Glutamatergic neuron (in vitro differentiated cells): ENCODE measurements at regions not wholly inside any gene's neighbourhood (a gene's known extent, or its start where the extent isn't known, plus 50 kb on each side); places are given as distances from the start of the nearest gene placed in this dataset.
A peak's percentile ranks its signal among the peaks of the same experiment; 100 is the strongest.

Experiments
- DNase-seq: peaks from one replicate; pipeline ENCODE4 v3.0.0; 2022
- H3K27ac Mint-ChIP-seq: one replicate; pipeline ENCODE4 v1.8.0; 2020; ENCODE audit warnings: mild to moderate bottlenecking, mixed read lengths, inconsistent platforms; ENCODE audit not compliant: unreplicated experiment
- H3K27me3 Mint-ChIP-seq: one replicate; pipeline ENCODE4 v1.8.0; 2020; ENCODE audit warnings: mild to moderate bottlenecking, moderate library complexity, mixed read lengths, inconsistent platforms; ENCODE audit not compliant: unreplicated experiment
- H3K36me3 Mint-ChIP-seq: one replicate; pipeline ENCODE4 v1.8.0; 2020; ENCODE audit warnings: mild to moderate bottlenecking, mixed read lengths, inconsistent platforms; ENCODE audit not compliant: unreplicated experiment
- H3K4me1 Mint-ChIP-seq: one replicate; pipeline ENCODE4 v1.8.0; 2020; ENCODE audit warnings: mild to moderate bottlenecking, low read depth, mixed read lengths, inconsistent platforms; ENCODE audit not compliant: unreplicated experiment
- H3K4me3 Mint-ChIP-seq: one replicate; pipeline ENCODE4 v1.8.0; 2020; ENCODE audit warnings: mild to moderate bottlenecking, mixed read lengths, inconsistent platforms; ENCODE audit not compliant: unreplicated experiment
- H3K9me3 Mint-ChIP-seq: one replicate; pipeline ENCODE4 v1.8.0; 2020; ENCODE audit warnings: mild to moderate bottlenecking, moderate library complexity, mixed read lengths, inconsistent platforms; ENCODE audit not compliant: unreplicated experiment
- CTCF ChIP-seq: fragments of 200-600 bp; sonication (generic); IDR thresholded peaks from one replicate; pipeline ENCODE4 v1.5.0; 2021; ENCODE audit not compliant: partially characterized antibody, unreplicated experiment

DNA sequence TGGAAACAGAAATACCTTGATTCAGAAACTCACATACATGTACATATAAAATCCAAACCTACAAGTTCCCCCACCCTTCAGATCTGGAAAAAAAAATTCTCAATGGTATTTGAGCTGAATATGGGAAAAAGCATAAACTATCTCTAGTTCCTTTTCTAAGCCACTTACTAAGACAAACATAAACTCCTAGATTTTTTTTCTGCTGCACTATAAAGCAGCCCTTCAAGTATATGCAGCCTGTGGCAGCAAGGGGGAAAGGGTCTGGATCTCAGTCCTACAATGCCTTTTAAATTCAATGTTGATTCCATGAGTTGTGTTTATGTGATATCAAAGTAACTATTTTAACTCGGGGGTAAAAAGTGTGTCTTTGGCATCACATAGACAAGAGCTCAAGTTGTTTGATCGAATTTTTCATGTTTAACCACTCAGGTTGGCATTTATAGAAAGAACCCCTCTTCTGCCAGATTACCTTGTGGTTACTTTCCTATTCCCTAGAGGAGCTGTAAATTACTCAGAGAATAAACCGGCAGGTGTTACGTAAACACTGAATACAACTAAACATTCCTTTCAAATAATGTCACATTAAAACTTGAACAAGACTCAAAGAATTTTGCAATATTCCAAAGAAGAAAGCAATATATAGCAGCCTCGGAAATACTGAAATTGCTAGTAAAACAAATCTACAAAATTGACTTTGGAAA lies 91.8 kb upstream of the FER start:
- H3K4me1 Mint-ChIP-seq: no peaks in the 10 kb centered on the region
- no peak overlapping the region for H3K27ac Mint-ChIP-seq

DNA sequence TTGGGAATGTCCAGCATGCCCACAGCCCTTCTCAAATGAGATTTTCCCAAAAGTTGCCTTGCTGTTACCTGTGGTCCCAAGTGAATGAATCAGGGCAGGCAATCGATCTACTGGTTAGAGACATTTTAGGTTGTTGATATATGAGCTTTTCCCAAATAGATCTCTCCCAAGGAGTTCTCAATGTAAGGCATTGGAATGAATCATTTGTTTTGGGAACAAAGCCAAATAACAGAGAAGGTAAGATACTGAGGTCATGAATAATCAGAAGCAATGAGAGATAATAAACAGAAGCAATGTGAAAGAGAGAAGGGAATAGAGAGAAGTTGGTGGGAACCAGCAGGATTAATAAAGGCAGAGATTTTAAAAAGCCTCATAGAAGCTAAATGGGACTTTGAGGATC lies 93.6 kb upstream of the FER start:
- Mint-ChIP-seq H3K4me3 (no peak overlapping the region), H3K9me3 (peaks cover 4% of the 10 kb centered on the region), H3K27me3 (peaks cover 2% of the 10 kb centered on the region), H3K27ac (no peak overlapping the region), H3K36me3 (peaks cover 5% of the 10 kb centered on the region), H3K4me1 (no peaks in the 10 kb centered on the region)
- DNase-seq: no peak
- no peak for TF ChIP-seq CTCF

More for the DNA sequence above, 91.8 kb upstream of the FER start:
- Mint-ChIP-seq H3K9me3 (no peaks in the 10 kb centered on the region), H3K27me3 (peaks cover 2% of the 10 kb centered on the region), H3K4me3 (no peak overlapping the region), H3K36me3 (peaks cover 5% of the 10 kb centered on the region)
- DNase-seq: no peak
- no peak for TF ChIP-seq CTCF

DNA sequence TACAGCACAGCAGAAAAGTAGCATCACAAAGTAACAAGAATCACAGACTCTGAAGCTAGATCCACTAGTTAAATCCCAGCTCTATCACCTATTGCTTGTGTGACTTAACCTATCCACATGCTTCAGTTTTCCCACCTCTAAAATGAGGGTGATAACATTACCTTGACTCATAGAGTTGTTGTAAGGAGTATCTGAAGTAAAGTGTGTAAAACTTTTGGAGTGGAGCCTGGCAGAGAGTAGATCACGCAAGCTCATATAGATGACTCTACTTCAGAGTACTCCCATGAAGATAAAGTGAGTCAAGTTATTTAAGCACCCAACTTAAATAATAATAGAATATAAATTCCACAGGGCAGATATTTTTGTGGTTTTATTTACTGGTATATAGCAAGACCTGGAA lies 94.5 kb upstream of the FER start:
- Mint-ChIP-seq H3K27ac (no peak overlapping the region), H3K36me3 (peaks cover 9% of the 10 kb centered on the region), H3K9me3 (peaks cover 6% of the 10 kb centered on the region), H3K4me1 (no peaks in the 10 kb centered on the region), H3K27me3 (no peaks in the 10 kb centered on the region), H3K4me3 (no peak overlapping the region)
- TF ChIP-seq CTCF: no peak
- no peak for DNase-seq

DNA sequence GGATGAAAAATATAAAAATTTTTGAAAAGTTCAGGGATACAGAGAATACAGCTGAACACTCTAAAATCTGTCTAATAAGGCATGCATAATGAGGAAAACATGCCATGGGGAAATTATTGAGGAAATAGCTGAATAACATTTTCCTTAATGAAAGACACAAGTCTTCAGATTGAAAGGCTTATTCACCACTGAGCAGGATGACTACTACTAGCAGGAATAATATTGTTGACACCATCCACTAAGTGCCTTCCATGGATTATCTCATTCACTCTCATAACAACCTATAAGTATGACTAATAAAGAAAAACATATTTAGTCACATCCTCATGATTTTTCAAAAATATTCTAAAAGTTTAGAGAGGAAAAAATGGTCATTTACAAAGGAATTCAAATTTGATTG lies 96.7 kb upstream of the FER start:
- DNase-seq: no peak
- Mint-ChIP-seq H3K27me3 (peaks cover 3% of the 10 kb centered on the region), H3K27ac (no peak overlapping the region), H3K4me1 (no peaks in the 10 kb centered on the region), H3K4me3 (no peak overlapping the region), H3K36me3 (peaks cover 19% of the 10 kb centered on the region), H3K9me3 (peaks cover 14% of the 10 kb centered on the region)
- no peak for TF ChIP-seq CTCF

DNA sequence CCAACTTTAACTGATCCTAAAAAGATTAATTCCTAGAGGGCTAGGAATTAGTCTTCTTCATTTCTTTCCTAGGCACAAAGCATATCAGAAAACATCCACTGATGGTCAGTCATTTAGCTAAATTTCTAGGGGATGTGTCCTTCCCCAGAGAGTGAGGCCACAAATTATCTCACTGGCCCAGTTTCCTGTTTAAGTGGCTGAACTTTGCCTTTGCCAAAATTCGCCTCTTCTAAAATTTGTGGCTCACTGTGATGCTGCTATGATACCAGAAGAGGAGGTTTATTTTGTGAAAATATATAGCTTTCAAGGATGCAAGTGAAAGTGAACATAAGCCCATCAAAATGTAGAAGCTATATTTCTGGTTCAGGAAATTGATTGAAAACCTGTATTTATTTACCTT lies 98.1 kb upstream of the FER start:
- Mint-ChIP-seq H3K36me3 (peaks cover 19% of the 10 kb centered on the region), H3K4me1 (peaks cover 5% of the 10 kb centered on the region), H3K9me3 (peaks cover 17% of the 10 kb centered on the region), H3K4me3 (no peak overlapping the region), H3K27ac (peak overlapping the region; percentile 22), H3K27me3 (peaks cover 3% of the 10 kb centered on the region)
- no peak for TF ChIP-seq CTCF
- no peak for DNase-seq
